Lung (tissue), 11 donors: ENCODE measurements at regions not wholly inside any gene's neighbourhood (a gene's known extent, or its start where the extent isn't known, plus 50 kb on each side); places are given as distances from the start of the nearest gene placed in this dataset.

ENCODE experiments used
- ATAC-seq: fragments of 200-7000 bp; cut with Tn5 transposase; one replicate; pipeline ENCODE4 v1.9.1; 2020; ENCODE audit warnings: moderate number of reproducible peaks; ENCODE audit not compliant: insufficient read depth, low FRiP score
- DNase-seq, 3 donors: peaks; one replicate each; pipeline ENCODE4 v3.0.0-alpha.2; 2013 to 2017
- H3K27ac ChIP-seq, 2 donors: one replicate each; pipeline ENCODE4 v1.5.1; 2013; ENCODE audit warnings: mild to moderate bottlenecking in 2 of 2, moderate library complexity in 2 of 2, control low read depth in 1 of 2, inconsistent platforms in 1 of 2, low read depth in 1 of 2, low read length in 1 of 2
- H3K27me3 ChIP-seq, 3 donors: one replicate each; pipeline ENCODE4 v1.5.1; 2013; ENCODE audit warnings: low read length in 2 of 3; ENCODE audit not compliant: control insufficient read depth in 3 of 3, insufficient read depth in 3 of 3
- H3K36me3 ChIP-seq, 4 donors: one replicate each; pipeline ENCODE4 v1.5.1; 2013; ENCODE audit warnings: low read length in 4 of 4, mild to moderate bottlenecking in 1 of 4, moderate library complexity in 1 of 4; ENCODE audit not compliant: control insufficient read depth in 4 of 4, insufficient read depth in 4 of 4
- H3K4me1 ChIP-seq, 5 donors: one replicate each; pipeline ENCODE4 v1.5.1; 2013; ENCODE audit warnings: low read length in 5 of 5, mild to moderate bottlenecking in 2 of 5, moderate library complexity in 1 of 5; ENCODE audit not compliant: control insufficient read depth in 5 of 5, insufficient read depth in 5 of 5
- H3K4me3 ChIP-seq: one replicate; pipeline ENCODE4 v1.5.1; 2013; ENCODE audit warnings: mild to moderate bottlenecking, control low read depth, moderate library complexity
- H3K9ac ChIP-seq, 2 donors: one replicate each; pipeline ENCODE4 v1.5.1; 2013; ENCODE audit warnings: low read length in 2 of 2, control low read depth in 1 of 2; ENCODE audit not compliant: insufficient read depth in 1 of 2
- H3K9me3 ChIP-seq, 4 donors: one replicate each; pipeline ENCODE4 v1.5.1; 2013; ENCODE audit warnings: low read length in 3 of 4, mild to moderate bottlenecking in 1 of 4, moderate library complexity in 1 of 4; ENCODE audit not compliant: control insufficient read depth in 4 of 4, insufficient read depth in 3 of 4
- WGBS, 2 donors: extraction: QIAGEN DNeasy Blood & Tissue Kit; methylation state at CpG; one replicate each; pipeline ENCODE4 v1.1.7; 2013; 5-methylcytosine and 5-hydroxymethylcytosine counted together
- TF ChIP-seq, protein P1 (sequence below): IDR thresholded peaks from 2 replicates; pipeline ENCODE4 v1.5.1; 2012; ENCODE audit warnings: mild to moderate bottlenecking; ENCODE audit errors: control extremely low read depth, extremely low read depth
- donor health status: control.
- donor health status: control.
- donor health status: Bipolar disorder and iron deficiency.
- donor health status: healthy.
- donor health status: DM: yes; HTN: yes; CAD: no.

DNA sequence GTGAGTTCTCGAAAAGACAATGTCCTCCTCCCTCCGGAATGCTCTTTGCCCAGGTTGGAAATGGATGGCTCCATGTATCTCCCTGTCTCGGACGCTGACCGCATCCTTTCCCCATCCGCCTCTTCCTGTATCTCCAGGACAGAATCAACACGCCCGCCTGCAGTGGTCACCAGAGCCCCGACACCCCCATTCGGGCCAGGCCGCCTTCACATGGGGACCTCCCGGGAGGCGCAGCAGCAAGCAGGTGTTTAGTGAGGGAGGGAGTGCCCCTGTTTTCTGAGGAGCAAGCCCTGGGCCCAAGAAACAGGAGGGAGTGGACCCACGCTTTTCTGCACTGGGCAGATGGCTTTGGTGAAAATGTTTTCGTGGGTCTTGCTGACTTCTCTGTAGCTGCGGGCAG, 83.5 kb upstream of the TTC34 start:
- TF ChIP-seq, protein P1, sequence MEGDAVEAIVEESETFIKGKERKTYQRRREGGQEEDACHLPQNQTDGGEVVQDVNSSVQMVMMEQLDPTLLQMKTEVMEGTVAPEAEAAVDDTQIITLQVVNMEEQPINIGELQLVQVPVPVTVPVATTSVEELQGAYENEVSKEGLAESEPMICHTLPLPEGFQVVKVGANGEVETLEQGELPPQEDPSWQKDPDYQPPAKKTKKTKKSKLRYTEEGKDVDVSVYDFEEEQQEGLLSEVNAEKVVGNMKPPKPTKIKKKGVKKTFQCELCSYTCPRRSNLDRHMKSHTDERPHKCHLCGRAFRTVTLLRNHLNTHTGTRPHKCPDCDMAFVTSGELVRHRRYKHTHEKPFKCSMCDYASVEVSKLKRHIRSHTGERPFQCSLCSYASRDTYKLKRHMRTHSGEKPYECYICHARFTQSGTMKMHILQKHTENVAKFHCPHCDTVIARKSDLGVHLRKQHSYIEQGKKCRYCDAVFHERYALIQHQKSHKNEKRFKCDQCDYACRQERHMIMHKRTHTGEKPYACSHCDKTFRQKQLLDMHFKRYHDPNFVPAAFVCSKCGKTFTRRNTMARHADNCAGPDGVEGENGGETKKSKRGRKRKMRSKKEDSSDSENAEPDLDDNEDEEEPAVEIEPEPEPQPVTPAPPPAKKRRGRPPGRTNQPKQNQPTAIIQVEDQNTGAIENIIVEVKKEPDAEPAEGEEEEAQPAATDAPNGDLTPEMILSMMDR = no peak

GRCh38 chr1:2886631-2887030, 85.1 kb upstream of the TTC34 start:
- ATAC-seq = no peak
- Histone ChIP-seq H3K4me3 (no peak overlapping the region), H3K36me3 (no peaks in the 10 kb centered on the region), H3K9ac (no peak overlapping the region), H3K9me3 (no peaks in the 10 kb centered on the region), H3K27me3 (peaks cover 0 to 4% (median 0%) of the 10 kb centered on the region in 3 donors), H3K27ac (no peak overlapping the region), H3K4me1 (peaks cover 0 to 6% (median 0%) of the 10 kb centered on the region in 5 donors)
- WGBS, 2 donors = 84 to 94% methylated on average over 7 to 10 of the region's 10 CpGs
- TF ChIP-seq, protein P1 = no peak
- DNase-seq = no peak

More for the DNA sequence above, 83.5 kb upstream of the TTC34 start:
- H3K4me1 ChIP-seq = peaks cover 0 to 6% (median 0%) of the 10 kb centered on the region in 5 donors
- no peak for DNase-seq
- 90 to 91% methylated on average over 16 of the region's 16 CpGs for WGBS, 2 donors
- peaks cover 0 to 4% (median 0%) of the 10 kb centered on the region in 3 donors for H3K27me3 ChIP-seq
- H3K9me3 ChIP-seq = no peaks in the 10 kb centered on the region
- H3K4me3 ChIP-seq = no peak overlapping the region
- no peak for ATAC-seq
- no peaks in the 10 kb centered on the region for H3K36me3 ChIP-seq
- no peak overlapping the region for H3K9ac ChIP-seq
- no peak overlapping the region for H3K27ac ChIP-seq

GRCh38 chr1:2887941-2888855, 86.7 kb upstream of the TTC34 start:
- ATAC-seq (no peak), DNase-seq (no peak)
- TF ChIP-seq, protein P1 = no peak
- Histone ChIP-seq H3K4me1 (no peaks in the 10 kb centered on the region), H3K9me3 (no peaks in the 10 kb centered on the region), H3K36me3 (no peaks in the 10 kb centered on the region), H3K4me3 (no peak overlapping the region), H3K27me3 (peaks cover 0 to 4% (median 0%) of the 10 kb centered on the region in 3 donors), H3K9ac (no peak overlapping the region), H3K27ac (no peak overlapping the region)
- WGBS, 2 donors = 41 to 57% methylated on average over 28 of the region's 28 CpGs
